WTC11 (cell line): ENCODE measurements at regions not wholly inside any gene's neighbourhood (a gene's known extent, or its start where the extent isn't known, plus 50 kb on each side); places are given as distances from the start of the nearest gene placed in this dataset.

ENCODE experiments used
- ATAC-seq: fragments of 200-7000 bp; cut with Tn5 transposase; 2 replicates; pipeline ENCODE4 v1.10.0; 2021; ENCODE audit warnings: mild to moderate bottlenecking, moderate library complexity
- CTCF ChIA-PET: fragments of 300-600 bp; sonication (Branson Sonifier 250); formaldehyde crosslinking; loops from one replicate; lab custom pipeline; 2021; ENCODE audit warnings: antibody characterized with exemption; lab: Charles Lee
- POLR2A ChIA-PET: fragments of 350-600 bp; sonication (Branson Sonifier 250); formaldehyde crosslinking; loops from one replicate; lab custom pipeline; 2021; ENCODE audit warnings: antibody characterized with exemption; lab: Charles Lee
- DNase-seq: peaks from one replicate; pipeline ENCODE4 v3.0.0; 2021; ENCODE audit warnings: low spot score
- H3K27ac Mint-ChIP-seq: 2 replicates; pipeline ENCODE4 v1.8.0; 2021; ENCODE audit warnings: mixed read lengths
- H3K27me3 Mint-ChIP-seq: 2 replicates; pipeline ENCODE4 v1.8.0; 2021; ENCODE audit warnings: low read depth, mild to moderate bottlenecking, moderate library complexity, mixed read lengths
- H3K36me3 Mint-ChIP-seq: 2 replicates; pipeline ENCODE4 v1.8.0; 2021; ENCODE audit warnings: mixed read lengths
- H3K4me1 Mint-ChIP-seq: 2 replicates; pipeline ENCODE4 v1.8.0; 2022; ENCODE audit warnings: mixed read lengths
- H3K4me3 Mint-ChIP-seq: 2 replicates; pipeline ENCODE4 v1.8.0; 2021; ENCODE audit warnings: mild to moderate bottlenecking, moderate library complexity, mixed read lengths
- H3K9me3 Mint-ChIP-seq: 2 replicates; pipeline ENCODE4 v1.8.0; 2021; ENCODE audit warnings: mixed read lengths
- E2F4 ChIP-seq: sonication (generic); formaldehyde crosslinking; IDR thresholded peaks from 2 replicates; pipeline ENCODE4 v1.8.1; 2022; ENCODE audit warnings: low read depth, mild to moderate bottlenecking, moderate library complexity, missing genetic modification reagents, borderline replicate concordance
- E2F5 ChIP-seq: sonication (generic); formaldehyde crosslinking; IDR thresholded peaks from 2 replicates; pipeline ENCODE4 v1.8.1; 2022; ENCODE audit warnings: mild to moderate bottlenecking, moderate library complexity, missing genetic modification reagents
- EMX1 ChIP-seq: fragments of 250-450 bp; sonication (Bioruptor Pico); IDR thresholded peaks from 2 replicates; pipeline ENCODE4 v1.8.0; 2021; ENCODE audit warnings: mild to moderate bottlenecking
- FOXP4 ChIP-seq: sonication (generic); formaldehyde crosslinking; IDR thresholded peaks from 2 replicates; pipeline ENCODE4 v1.8.0; 2022; ENCODE audit warnings: mild to moderate bottlenecking, missing genetic modification reagents
- HMGA2 ChIP-seq: fragments of 250-450 bp; sonication (Bioruptor Pico); IDR thresholded peaks from 2 replicates; pipeline ENCODE4 v1.4.0; 2021; ENCODE audit warnings: mild to moderate bottlenecking, moderate library complexity
- MXD4 ChIP-seq: fragments of 250-450 bp; sonication (Bioruptor Pico); IDR thresholded peaks from 2 replicates; pipeline ENCODE4 v1.8.0; 2021; ENCODE audit warnings: mild to moderate bottlenecking, moderate library complexity, borderline replicate concordance
- MYBL2 ChIP-seq: sonication (generic); formaldehyde crosslinking; IDR thresholded peaks from 2 replicates; pipeline ENCODE4 v1.8.1; 2023; ENCODE audit warnings: mild to moderate bottlenecking, moderate library complexity, missing genetic modification reagents
- NFE2L1 ChIP-seq: sonication (generic); formaldehyde crosslinking; IDR thresholded peaks from 2 replicates; pipeline ENCODE4 v1.8.1; 2023; ENCODE audit warnings: missing genetic modification reagents
- TP53 ChIP-seq: sonication (generic); formaldehyde crosslinking; IDR thresholded peaks from 2 replicates; pipeline ENCODE4 v1.8.1; 2023; ENCODE audit warnings: mild to moderate bottlenecking, missing genetic modification reagents
- ZNF138 ChIP-seq: sonication (generic); formaldehyde crosslinking; conservative IDR thresholded peaks from 2 replicates; pipeline ENCODE4 v1.8.1; 2022; ENCODE audit warnings: mild to moderate bottlenecking, moderate library complexity, missing genetic modification reagents
- ZNF416 ChIP-seq: fragments of 250-450 bp; sonication (Bioruptor Pico); IDR thresholded peaks from 2 replicates; pipeline ENCODE4 v1.9.0; 2021; ENCODE audit warnings: mild to moderate bottlenecking, inconsistent platforms
- ZNF425 ChIP-seq: fragments of 250-450 bp; sonication (Bioruptor Pico); conservative IDR thresholded peaks from 2 replicates; pipeline ENCODE4 v1.9.0; 2021; ENCODE audit warnings: mild to moderate bottlenecking
- ZNF532 ChIP-seq: fragments of 250-450 bp; sonication (Bioruptor Pico); IDR thresholded peaks from 2 replicates; pipeline ENCODE4 v1.9.0; 2021; ENCODE audit warnings: mild to moderate bottlenecking, borderline replicate concordance
- TF ChIP-seq, protein P1 (sequence below): fragments of 250-450 bp; sonication (Bioruptor Pico); IDR thresholded peaks from 2 replicates; pipeline ENCODE4 v1.9.0; 2021; ENCODE audit warnings: mild to moderate bottlenecking
- TF ChIP-seq, protein P2 (sequence below): sonication (generic); formaldehyde crosslinking; IDR thresholded peaks from 2 replicates; pipeline ENCODE4 v1.8.1; 2022; ENCODE audit warnings: low read depth, missing genetic modification reagents, borderline replicate concordance
- TF ChIP-seq, protein P3 (sequence below): fragments of 250-450 bp; sonication (Bioruptor Pico); IDR thresholded peaks from 2 replicates; pipeline ENCODE4 v1.8.0; 2021; ENCODE audit warnings: mild to moderate bottlenecking

- TF ChIP-seq, protein P1, sequence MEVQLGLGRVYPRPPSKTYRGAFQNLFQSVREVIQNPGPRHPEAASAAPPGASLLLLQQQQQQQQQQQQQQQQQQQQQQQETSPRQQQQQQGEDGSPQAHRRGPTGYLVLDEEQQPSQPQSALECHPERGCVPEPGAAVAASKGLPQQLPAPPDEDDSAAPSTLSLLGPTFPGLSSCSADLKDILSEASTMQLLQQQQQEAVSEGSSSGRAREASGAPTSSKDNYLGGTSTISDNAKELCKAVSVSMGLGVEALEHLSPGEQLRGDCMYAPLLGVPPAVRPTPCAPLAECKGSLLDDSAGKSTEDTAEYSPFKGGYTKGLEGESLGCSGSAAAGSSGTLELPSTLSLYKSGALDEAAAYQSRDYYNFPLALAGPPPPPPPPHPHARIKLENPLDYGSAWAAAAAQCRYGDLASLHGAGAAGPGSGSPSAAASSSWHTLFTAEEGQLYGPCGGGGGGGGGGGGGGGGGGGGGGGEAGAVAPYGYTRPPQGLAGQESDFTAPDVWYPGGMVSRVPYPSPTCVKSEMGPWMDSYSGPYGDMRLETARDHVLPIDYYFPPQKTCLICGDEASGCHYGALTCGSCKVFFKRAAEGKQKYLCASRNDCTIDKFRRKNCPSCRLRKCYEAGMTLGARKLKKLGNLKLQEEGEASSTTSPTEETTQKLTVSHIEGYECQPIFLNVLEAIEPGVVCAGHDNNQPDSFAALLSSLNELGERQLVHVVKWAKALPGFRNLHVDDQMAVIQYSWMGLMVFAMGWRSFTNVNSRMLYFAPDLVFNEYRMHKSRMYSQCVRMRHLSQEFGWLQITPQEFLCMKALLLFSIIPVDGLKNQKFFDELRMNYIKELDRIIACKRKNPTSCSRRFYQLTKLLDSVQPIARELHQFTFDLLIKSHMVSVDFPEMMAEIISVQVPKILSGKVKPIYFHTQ (CRISPR knock-in tag), result no peak
- TF ChIP-seq, protein P2, sequence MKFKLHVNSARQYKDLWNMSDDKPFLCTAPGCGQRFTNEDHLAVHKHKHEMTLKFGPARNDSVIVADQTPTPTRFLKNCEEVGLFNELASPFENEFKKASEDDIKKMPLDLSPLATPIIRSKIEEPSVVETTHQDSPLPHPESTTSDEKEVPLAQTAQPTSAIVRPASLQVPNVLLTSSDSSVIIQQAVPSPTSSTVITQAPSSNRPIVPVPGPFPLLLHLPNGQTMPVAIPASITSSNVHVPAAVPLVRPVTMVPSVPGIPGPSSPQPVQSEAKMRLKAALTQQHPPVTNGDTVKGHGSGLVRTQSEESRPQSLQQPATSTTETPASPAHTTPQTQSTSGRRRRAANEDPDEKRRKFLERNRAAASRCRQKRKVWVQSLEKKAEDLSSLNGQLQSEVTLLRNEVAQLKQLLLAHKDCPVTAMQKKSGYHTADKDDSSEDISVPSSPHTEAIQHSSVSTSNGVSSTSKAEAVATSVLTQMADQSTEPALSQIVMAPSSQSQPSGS, result no peak
- TF ChIP-seq ZNF532 (CRISPR knock-in tag) (no peak), ZNF416 (CRISPR knock-in tag) (no peak)
Measured at GRCh38 chr6:9463311-9463710, 951.6 kb downstream of the TFAP2A start (continued).

DNA sequence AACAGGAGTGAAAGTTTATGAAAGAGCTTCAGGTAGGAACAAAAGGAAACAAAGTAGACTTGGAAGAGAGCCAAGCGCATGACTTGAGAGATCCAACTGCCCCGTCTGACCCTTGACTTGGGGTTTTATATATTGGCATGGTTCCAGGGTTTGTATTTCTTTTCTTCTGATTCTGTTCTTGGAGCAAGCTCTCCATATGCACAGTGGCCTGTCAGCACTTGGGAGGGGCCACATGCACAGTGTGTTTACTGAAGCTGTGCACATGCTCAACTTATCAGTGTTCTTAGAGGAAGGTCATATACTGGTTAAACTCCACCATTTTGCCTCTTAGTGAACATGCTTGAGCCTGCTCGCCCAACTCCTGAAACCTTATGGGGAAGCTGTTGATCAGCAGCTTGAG, 953.7 kb downstream of the TFAP2A start:
- Mint-ChIP-seq H3K27ac (no peak overlapping the region), H3K4me1 (peaks cover 47% of the 10 kb centered on the region), H3K9me3 (peaks cover 9% of the 10 kb centered on the region), H3K27me3 (no peaks in the 10 kb centered on the region; the same call in 1 of the 2 replicates), H3K36me3 (no peaks in the 10 kb centered on the region; the same call in 1 of the 2 replicates), H3K4me3 (no peak overlapping the region)
- DNase-seq, result no peak
- ChIA-PET CTCF (no interaction called here), POLR2A (no interaction called here)
- no peak for TF ChIP-seq EMX1
- TF ChIP-seq, protein P3, sequence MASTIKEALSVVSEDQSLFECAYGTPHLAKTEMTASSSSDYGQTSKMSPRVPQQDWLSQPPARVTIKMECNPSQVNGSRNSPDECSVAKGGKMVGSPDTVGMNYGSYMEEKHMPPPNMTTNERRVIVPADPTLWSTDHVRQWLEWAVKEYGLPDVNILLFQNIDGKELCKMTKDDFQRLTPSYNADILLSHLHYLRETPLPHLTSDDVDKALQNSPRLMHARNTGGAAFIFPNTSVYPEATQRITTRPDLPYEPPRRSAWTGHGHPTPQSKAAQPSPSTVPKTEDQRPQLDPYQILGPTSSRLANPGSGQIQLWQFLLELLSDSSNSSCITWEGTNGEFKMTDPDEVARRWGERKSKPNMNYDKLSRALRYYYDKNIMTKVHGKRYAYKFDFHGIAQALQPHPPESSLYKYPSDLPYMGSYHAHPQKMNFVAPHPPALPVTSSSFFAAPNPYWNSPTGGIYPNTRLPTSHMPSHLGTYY (CRISPR knock-in tag), result no peak
- TF ChIP-seq E2F4, result no peak
- no peak for ATAC-seq

DNA sequence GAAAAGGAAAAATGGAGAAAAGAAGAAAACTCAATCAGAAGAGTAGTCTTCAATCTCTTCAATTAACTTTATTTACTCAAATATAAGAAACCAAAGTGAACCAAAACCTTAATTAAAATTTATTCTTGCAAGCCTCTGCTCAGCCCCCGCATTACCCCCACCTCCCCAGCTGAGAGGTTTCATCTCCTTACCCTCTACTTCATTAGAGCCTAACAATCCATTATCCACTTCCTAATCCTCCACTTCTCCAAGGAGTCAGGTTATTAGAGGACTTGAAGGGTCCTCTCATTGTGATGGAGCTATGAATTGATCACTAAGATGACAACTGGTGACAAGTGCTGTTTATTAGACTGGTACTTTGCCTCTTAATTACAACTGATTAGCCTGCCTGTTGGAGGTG, 956.5 kb downstream of the TFAP2A start:
- Mint-ChIP-seq H3K4me1 (peaks cover 49% of the 10 kb centered on the region), H3K27ac (no peak overlapping the region), H3K9me3 (peaks cover 9% of the 10 kb centered on the region), H3K27me3 (no peaks in the 10 kb centered on the region; the same call in 1 of the 2 replicates), H3K4me3 (no peak overlapping the region), H3K36me3 (no peaks in the 10 kb centered on the region; the same call in 1 of the 2 replicates)
- TF ChIP-seq ZNF138 (no peak), NFE2L1 (CRISPR knock-in tag) (no peak), FOXP4 (CRISPR knock-in tag) (no peak), TP53 (CRISPR knock-in tag) (no peak), HMGA2 (CRISPR knock-in tag) (no peak), ZNF425 (CRISPR knock-in tag) (no peak), MXD4 (CRISPR knock-in tag) (no peak), E2F5 (no peak), MYBL2 (no peak)
- no peak for ATAC-seq
- POLR2A ChIA-PET, result interaction anchor here (0.6 kb wide), 1 partner anchor 35 kb away, joined by 5 read pairs; no protein-coding TSS in a partner anchor
- CTCF ChIA-PET, result interaction anchor here (0.5 kb wide), 1 partner anchor 205 kb away, joined by 4 read pairs; no protein-coding TSS in a partner anchor
- DNase-seq, result no peak
